Skeletal muscle satellite cell (primary cell): ENCODE measurements at regions not wholly inside any gene's neighbourhood (a gene's known extent, or its start where the extent isn't known, plus 50 kb on each side); places are given as distances from the start of the nearest gene placed in this dataset.

ENCODE experiments used
- H3K27me3 ChIP-seq: 2 replicates; pipeline ENCODE4 v1.7.0; 2013; ENCODE audit warnings: low read length; ENCODE audit not compliant: control insufficient read depth, insufficient read depth
- H3K36me3 ChIP-seq: 2 replicates; pipeline ENCODE4 v1.7.0; 2013; ENCODE audit warnings: mild to moderate bottlenecking, control low read depth, low read length; ENCODE audit not compliant: insufficient read depth
- H3K4me1 ChIP-seq: 2 replicates; pipeline ENCODE4 v1.7.0; 2013; ENCODE audit warnings: low read length; ENCODE audit not compliant: control insufficient read depth, insufficient read depth
- H3K4me2 ChIP-seq: 2 replicates; pipeline ENCODE4 v1.7.0; 2013; ENCODE audit warnings: mild to moderate bottlenecking, low read length
- H3K4me3 ChIP-seq: 2 replicates; pipeline ENCODE4 v1.7.0; 2013; ENCODE audit warnings: low read length
- H3K9ac ChIP-seq: 2 replicates; pipeline ENCODE4 v1.7.0; 2013; ENCODE audit warnings: mild to moderate bottlenecking, low read depth, low read length, moderate library complexity
- H3K9me3 ChIP-seq: replicated peaks from 2 replicates; pipeline ENCODE4 v1.7.0; 2013; ENCODE audit warnings: mild to moderate bottlenecking, control low read depth, low read length

DNA sequence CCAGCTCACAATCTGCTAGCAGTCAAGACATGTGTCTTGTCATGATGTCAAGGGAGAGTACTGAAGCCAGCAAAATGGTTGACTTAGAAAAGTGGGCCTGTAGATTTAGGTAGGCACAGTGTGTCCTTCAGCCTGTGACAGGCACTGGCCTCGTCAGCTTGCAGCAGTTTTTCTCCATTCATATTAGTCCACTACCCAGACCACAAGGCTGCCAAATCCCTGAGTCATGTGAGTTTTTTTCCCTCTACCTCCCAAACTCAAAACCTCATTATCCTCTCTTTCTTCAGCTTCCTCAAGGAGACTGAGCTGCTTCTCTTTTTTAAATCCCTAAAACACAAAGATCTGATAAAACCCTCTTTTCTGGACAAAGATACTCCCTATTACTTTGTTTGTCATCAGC, 102.6 kb upstream of the HS3ST3A1 start:
- no peak overlapping the region for H3K4me2 ChIP-seq
- no peak overlapping the region for H3K9ac ChIP-seq
- no peaks in the 10 kb centered on the region for H3K27me3 ChIP-seq
- H3K36me3 ChIP-seq, result no peaks in the 10 kb centered on the region
- peaks cover 11% of the 10 kb centered on the region for H3K4me1 ChIP-seq
- H3K9me3 ChIP-seq, result no peaks in the 10 kb centered on the region
- no peak overlapping the region for H3K4me3 ChIP-seq

DNA sequence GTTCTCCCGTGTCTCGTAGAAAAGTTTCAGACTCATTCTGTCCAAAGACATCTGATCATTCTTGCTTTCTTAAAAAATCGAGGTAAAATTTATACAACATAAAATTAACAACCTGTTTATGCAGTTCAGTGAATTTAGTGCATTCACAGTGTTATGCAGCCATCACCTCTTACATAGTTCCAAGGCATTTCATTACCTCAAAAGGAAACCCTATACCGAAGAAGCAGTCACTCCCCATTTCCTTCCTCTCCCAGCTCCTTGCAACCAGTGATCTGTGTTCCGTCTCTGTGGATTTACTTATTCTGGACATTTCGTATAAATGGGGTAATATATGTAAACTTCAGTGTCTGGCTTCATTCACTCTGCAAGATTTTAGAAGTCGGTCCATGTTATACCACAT, 103.5 kb upstream of the HS3ST3A1 start:
- H3K9ac ChIP-seq, result no peak overlapping the region
- H3K9me3 ChIP-seq, result no peaks in the 10 kb centered on the region
- H3K27me3 ChIP-seq, result no peaks in the 10 kb centered on the region
- H3K4me3 ChIP-seq, result no peak overlapping the region
- peaks cover 11% of the 10 kb centered on the region for H3K4me1 ChIP-seq
- no peak overlapping the region for H3K4me2 ChIP-seq
- H3K36me3 ChIP-seq, result no peaks in the 10 kb centered on the region

DNA sequence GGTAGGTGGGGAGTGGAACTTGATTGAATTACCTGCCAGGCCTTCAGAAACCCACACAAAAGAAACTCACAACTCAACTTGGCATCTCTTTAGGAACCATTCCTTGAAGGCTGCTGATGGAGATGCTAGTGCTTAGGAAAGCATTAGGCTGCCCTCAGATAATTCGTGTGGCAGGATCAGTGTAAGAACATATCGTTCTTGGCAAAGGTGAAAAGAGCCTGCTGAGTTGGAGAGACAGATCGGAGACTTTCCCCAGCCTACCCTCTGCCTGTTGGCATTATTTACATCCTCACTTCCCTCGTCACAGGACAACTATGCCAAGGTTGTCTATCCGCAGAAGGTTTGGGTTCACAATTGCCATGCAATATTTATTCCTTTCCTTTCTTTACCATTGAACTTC, 120.0 kb upstream of the HS3ST3A1 start:
- no peak overlapping the region for H3K4me2 ChIP-seq
- H3K4me3 ChIP-seq, result no peak overlapping the region
- H3K4me1 ChIP-seq, result peaks cover 12% of the 10 kb centered on the region
- H3K9me3 ChIP-seq, result no peaks in the 10 kb centered on the region
- H3K36me3 ChIP-seq, result no peaks in the 10 kb centered on the region
- no peaks in the 10 kb centered on the region for H3K27me3 ChIP-seq
- H3K9ac ChIP-seq, result no peak overlapping the region

DNA sequence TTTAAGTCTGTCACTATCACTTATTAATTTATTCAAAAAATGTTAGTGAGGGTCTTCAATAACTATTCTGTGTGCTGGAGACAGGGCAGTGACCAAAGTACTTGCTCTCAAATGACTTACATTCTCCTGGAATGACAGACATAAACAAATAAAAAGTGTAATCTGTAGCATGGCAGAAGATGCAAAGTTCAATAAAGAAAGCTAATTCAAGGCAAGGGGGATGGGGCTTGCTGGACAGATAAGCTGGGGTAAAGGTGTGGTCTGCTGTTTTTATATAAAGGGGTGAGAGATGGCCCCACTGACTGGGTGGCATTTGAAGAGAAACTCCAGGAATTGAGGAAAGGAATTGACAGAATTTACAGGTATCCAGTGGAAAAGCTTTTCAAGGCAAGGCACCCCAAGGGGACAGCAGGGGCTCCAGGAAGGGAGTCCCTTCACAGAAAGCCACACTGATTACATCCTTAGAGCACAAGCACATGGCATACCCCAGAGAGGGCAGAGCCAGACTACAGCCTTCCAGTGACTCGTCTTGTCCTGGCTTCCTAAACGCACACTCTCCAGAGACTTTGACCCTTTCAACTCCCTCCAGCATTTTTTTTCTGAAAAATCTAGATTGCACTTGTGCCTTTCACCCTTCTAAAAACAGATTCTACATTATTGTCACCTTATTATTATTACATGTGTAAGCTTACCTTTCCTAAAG, 123.7 kb upstream of the HS3ST3A1 start:
- peak overlapping the region; percentile 18 for H3K9ac ChIP-seq
- no peaks in the 10 kb centered on the region for H3K36me3 ChIP-seq
- H3K4me1 ChIP-seq, result peaks cover 41% of the 10 kb centered on the region
- H3K4me3 ChIP-seq, result peak overlapping the region; percentile 2
- peak overlapping the region; percentile 25 for H3K4me2 ChIP-seq
- no peaks in the 10 kb centered on the region for H3K27me3 ChIP-seq
- no peaks in the 10 kb centered on the region for H3K9me3 ChIP-seq

DNA sequence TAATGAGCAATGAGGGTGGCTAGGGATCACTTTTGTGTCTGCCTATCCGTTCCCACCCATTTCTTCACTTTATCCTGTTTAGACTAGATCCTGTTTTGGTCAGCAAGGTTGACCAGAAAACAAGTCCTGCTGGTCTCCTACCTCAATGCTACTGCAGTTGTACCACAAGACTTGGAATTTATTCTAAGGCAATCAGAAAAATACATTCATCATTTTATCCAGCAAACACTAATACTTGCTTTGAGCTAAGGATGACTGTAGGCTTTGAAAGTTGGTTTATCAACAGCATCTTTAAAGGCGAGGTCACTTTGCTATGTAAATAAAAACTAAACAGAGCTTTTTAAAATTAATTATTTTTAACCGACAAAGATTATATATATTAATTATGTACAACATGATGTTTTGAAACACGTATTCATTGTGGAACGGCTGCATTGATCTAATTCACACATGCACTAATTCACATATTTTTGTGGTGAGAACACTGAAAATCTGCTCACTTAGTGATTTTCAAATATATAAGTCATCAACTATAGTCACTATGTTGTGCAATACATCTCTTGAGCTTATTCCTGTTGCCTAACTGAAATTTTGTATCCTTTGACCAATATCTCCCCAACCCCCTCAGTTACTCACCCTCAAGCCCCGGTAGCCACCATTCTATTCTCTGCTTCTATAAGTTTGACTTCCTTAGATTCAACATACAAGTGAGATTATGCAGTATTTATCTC, 125.9 kb upstream of the HS3ST3A1 start:
- peak overlapping the region; percentile 46 for H3K4me2 ChIP-seq
- H3K4me1 ChIP-seq, result peaks cover 41% of the 10 kb centered on the region
- H3K9me3 ChIP-seq, result no peaks in the 10 kb centered on the region
- no peaks in the 10 kb centered on the region for H3K27me3 ChIP-seq
- H3K4me3 ChIP-seq, result no peak overlapping the region
- no peaks in the 10 kb centered on the region for H3K36me3 ChIP-seq
- H3K9ac ChIP-seq, result no peak overlapping the region

DNA sequence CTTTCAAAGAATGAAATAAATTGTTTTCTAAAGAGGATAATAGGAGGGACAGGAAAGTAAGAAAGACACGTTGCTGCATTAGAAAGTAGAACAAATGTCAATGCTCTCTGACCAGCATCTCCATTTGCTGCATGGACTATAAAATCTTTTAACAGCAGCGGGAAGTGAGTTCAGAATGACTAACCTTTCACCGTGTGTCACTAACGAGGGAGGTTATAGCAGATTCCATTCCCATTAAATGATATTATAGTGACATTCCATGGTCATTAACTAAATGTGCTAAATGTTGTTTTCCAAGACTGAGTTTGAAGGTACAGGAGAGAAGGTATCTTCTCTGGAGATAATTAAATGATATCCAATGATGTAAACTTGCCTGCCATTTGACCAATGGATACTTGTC, 127.1 kb upstream of the HS3ST3A1 start:
- Histone ChIP-seq H3K27me3 (no peaks in the 10 kb centered on the region), H3K9ac (peak overlapping the region; percentile 35), H3K4me1 (peaks cover 41% of the 10 kb centered on the region), H3K4me2 (peak overlapping the region; percentile 37), H3K9me3 (no peaks in the 10 kb centered on the region), H3K36me3 (no peaks in the 10 kb centered on the region), H3K4me3 (no peak overlapping the region)

DNA sequence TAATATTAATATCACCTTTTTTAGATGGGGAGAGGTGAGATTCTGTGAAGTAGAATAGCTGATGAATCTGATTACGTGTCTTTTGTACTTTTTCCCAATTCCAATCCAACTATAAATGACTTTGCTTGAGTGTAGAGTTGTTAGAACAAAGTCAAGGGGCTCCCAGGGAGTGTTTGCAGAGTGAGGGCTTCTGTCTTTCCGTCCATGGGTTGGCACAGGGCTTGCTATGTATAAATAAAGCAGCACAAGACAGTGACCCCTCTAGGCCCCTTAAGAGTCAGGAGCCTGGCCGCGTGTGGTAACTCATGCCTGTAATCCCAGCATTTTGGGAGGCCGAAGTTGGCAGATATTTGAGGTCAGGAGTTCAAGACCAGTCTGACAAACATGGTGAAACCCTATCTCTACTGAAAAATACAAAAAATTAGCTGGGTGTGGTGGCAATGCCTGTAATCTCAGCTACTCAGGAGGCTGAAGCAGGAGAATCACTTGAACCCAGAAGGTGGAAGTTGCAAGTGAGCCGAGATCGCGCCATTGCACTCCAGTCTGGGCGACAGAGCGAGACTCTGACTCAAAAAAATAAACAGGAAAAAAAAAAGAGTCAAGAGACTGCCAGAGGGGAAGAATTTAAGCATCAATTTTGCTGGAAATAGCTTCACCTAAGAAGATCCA, 127.9 kb upstream of the HS3ST3A1 start:
- H3K4me1 ChIP-seq, result peaks cover 41% of the 10 kb centered on the region

DNA sequence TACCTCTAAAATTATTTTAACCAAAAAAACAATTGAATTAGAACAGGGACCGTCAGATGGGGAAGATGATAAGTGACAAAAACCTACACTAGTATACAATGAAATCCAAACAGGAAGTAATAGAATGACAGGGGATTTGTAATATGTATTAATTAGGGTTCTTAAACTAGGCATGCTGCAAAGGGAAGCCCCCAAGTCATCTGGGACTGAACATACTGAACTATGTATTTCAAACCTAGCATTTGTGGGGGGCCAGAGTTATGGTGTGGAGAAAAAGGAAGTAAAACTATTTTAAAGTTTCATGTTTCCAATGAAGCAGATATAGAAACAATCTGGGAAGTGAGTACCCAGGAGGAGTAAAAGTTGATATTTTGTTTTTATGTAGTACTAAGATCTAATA, 133.2 kb upstream of the HS3ST3A1 start:
- Histone ChIP-seq H3K9me3 (no peaks in the 10 kb centered on the region), H3K4me2 (no peak overlapping the region), H3K9ac (no peak overlapping the region), H3K27me3 (no peaks in the 10 kb centered on the region), H3K4me3 (no peak overlapping the region), H3K4me1 (peaks cover 5% of the 10 kb centered on the region), H3K36me3 (no peaks in the 10 kb centered on the region)

More for the DNA sequence above, 127.9 kb upstream of the HS3ST3A1 start:
- Histone ChIP-seq H3K4me3 (no peak overlapping the region), H3K9ac (no peak overlapping the region), H3K4me2 (no peak overlapping the region), H3K9me3 (no peaks in the 10 kb centered on the region), H3K27me3 (no peaks in the 10 kb centered on the region), H3K36me3 (no peaks in the 10 kb centered on the region)

DNA sequence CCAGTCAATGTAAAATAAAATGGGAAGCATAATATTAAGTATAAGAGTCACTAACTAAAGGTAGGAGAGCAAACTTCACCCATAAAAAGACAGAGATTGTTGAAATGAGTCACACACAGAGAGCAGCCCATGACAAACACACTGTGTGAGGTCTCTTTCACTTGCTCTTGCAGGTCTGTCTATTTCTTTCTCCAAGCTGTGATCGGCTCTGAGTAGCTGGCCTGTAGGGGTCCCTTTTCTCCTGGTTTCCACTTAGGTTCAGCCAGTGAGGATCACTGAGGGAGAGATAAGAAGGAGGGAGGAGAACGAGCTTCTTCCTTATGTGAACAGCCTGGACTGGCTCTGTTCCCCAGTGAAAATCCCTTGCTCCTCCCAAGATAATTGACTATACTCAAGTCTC, 133.7 kb upstream of the HS3ST3A1 start:
- Histone ChIP-seq H3K9ac (no peak overlapping the region), H3K4me2 (no peak overlapping the region), H3K36me3 (no peaks in the 10 kb centered on the region), H3K4me3 (no peak overlapping the region), H3K27me3 (no peaks in the 10 kb centered on the region), H3K9me3 (no peaks in the 10 kb centered on the region), H3K4me1 (peaks cover 5% of the 10 kb centered on the region)

DNA sequence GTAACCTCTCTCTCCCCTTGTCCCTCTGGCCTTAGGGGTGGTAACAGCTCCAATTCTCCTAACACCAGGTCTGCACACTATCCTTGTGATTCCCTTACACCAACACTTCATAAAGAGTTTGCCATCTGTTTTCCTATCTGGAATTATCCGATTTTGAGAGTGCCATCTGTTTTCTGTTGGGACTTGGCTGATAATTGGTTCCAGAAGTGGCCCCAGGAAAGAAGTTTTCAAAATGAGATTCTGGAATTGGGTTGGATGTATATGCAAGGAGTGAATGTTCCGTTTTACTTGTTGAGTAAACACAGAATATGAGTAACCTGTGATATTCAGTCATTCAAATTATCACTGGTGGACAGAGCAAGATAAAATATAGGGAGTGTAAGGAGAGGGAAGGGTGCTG, 134.1 kb upstream of the HS3ST3A1 start:
- Histone ChIP-seq H3K9ac (no peak overlapping the region), H3K4me1 (peaks cover 5% of the 10 kb centered on the region), H3K36me3 (no peaks in the 10 kb centered on the region), H3K4me3 (no peak overlapping the region), H3K27me3 (no peaks in the 10 kb centered on the region), H3K4me2 (no peak overlapping the region), H3K9me3 (no peaks in the 10 kb centered on the region)

DNA sequence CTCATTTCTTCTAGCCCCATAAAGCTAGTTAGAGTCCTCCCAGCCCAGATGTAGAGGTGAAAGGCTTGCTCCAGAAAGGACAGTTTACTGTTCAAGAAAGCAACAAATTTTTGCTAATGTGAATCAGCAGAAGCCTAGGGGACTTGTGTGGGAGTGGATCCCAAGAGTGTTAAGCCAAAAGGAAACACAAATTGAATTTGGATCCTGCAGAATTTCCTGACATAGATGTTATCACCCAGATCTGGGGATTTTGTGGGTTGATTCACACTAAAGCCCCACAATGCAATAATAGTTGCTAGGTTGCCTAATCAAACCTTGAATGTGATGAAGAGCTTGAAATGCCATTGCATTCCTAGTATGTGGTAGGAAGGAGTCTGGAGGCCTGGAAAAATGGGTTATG, 135.2 kb upstream of the HS3ST3A1 start:
- no peaks in the 10 kb centered on the region for H3K27me3 ChIP-seq
- H3K4me3 ChIP-seq, result no peak overlapping the region
- no peak overlapping the region for H3K4me2 ChIP-seq
- H3K4me1 ChIP-seq, result peaks cover 5% of the 10 kb centered on the region
- H3K9ac ChIP-seq, result no peak overlapping the region
- no peaks in the 10 kb centered on the region for H3K9me3 ChIP-seq
- H3K36me3 ChIP-seq, result no peaks in the 10 kb centered on the region
